ENCODE measurements at regions not wholly inside any gene's neighbourhood (a gene's known extent, or its start where the extent isn't known, plus 50 kb on each side); places are given as distances from the start of the nearest gene placed in this dataset.
A peak's percentile ranks its signal among the peaks of the same experiment; 100 is the strongest.
"Not testable (repeated sequence)": the region's sequence is repeated elsewhere in the genome, so short reads cannot be mapped to it uniquely, and the experiment has no call there.

GRCh38 chr14:85315733-85316290, 214.1 kb upstream of the FLRT2 start:
- DNase-seq, result peak; percentile 7

GRCh38 chr14:85316701-85317410, 213.1 kb upstream of the FLRT2 start:
- DNase-seq, result no peak

GRCh38 chr14:85317491-85318021, 212.4 kb upstream of the FLRT2 start:
- DNase-seq, result peak; percentile 9

GRCh38 chr14:85319101-85319500, 210.8 kb upstream of the FLRT2 start:
- DNase-seq, result no peak

GRCh38 chr14:85319998-85320630, 209.8 kb upstream of the FLRT2 start:
- peak; percentile 25 for DNase-seq

GRCh38 chr14:85325134-85326017, 204.6 kb upstream of the FLRT2 start:
- no peak for DNase-seq

GRCh38 chr14:85332401-85332800, 197.5 kb upstream of the FLRT2 start:
- DNase-seq, result no peak

- peak; percentile 58 for DNase-seq
These were observed 196.6 kb upstream of the FLRT2 start for GRCh38 chr14:85333313-85333712.

- DNase-seq, result no peak
These were observed 196.1 kb upstream of the FLRT2 start for GRCh38 chr14:85333841-85334240.

- peak; percentile 11 for DNase-seq
These were observed 195.6 kb upstream of the FLRT2 start for GRCh38 chr14:85334316-85334715.

- no peak for DNase-seq
These were observed 193.7 kb upstream of the FLRT2 start for GRCh38 chr14:85336257-85336656.

GRCh38 chr14:85336817-85337216, 193.1 kb upstream of the FLRT2 start:
- peak; percentile 19 for DNase-seq

- DNase-seq, result no peak
These were observed 191.0 kb upstream of the FLRT2 start for GRCh38 chr14:85338895-85339294.

- DNase-seq, result peak; percentile 13
These were observed 186.9 kb upstream of the FLRT2 start for GRCh38 chr14:85342858-85343607.

- DNase-seq, result no peak
These were observed 185.8 kb upstream of the FLRT2 start for GRCh38 chr14:85344171-85344570.

GRCh38 chr14:85344847-85345570, 184.9 kb upstream of the FLRT2 start:
- no peak for DNase-seq

- DNase-seq, result no peak
These were observed 179.3 kb upstream of the FLRT2 start for GRCh38 chr14:85350667-85351066.

- DNase-seq, result not testable (repeated sequence)
These were observed 177.4 kb upstream of the FLRT2 start for GRCh38 chr14:85352588-85352987.

- DNase-seq, result no peak
These were observed 172.8 kb upstream of the FLRT2 start for GRCh38 chr14:85357120-85357519.

- no peak for DNase-seq
These were observed 171.7 kb upstream of the FLRT2 start for GRCh38 chr14:85358136-85358785.

- DNase-seq, result no peak
These were observed 170.4 kb upstream of the FLRT2 start for GRCh38 chr14:85359505-85359904.

Measured in fibroblast of skin of back (primary cell).